ENCODE measurements at regions not wholly inside any gene's neighbourhood (a gene's known extent, or its start where the extent isn't known, plus 50 kb on each side); places are given as distances from the start of the nearest gene placed in this dataset.

- DNase-seq = no peak
Observed at GRCh38 chr2:220002251-220002650, 374.8 kb downstream of the SLC4A3 start.

GRCh38 chr2:220002699-220003098 lies 375.3 kb downstream of the SLC4A3 start:
- DNase-seq = no peak

- DNase-seq = no peak
Observed at GRCh38 chr2:220005362-220005761, 377.9 kb downstream of the SLC4A3 start.

- DNase-seq = no peak
Observed at GRCh38 chr2:220006152-220006621, 378.8 kb downstream of the SLC4A3 start.

- no peak for DNase-seq
Observed at GRCh38 chr2:220011859-220012258, 384.4 kb downstream of the SLC4A3 start.

GRCh38 chr2:220014961-220015360 lies 387.5 kb downstream of the SLC4A3 start:
- DNase-seq = no peak

GRCh38 chr2:220015576-220015975 lies 388.1 kb downstream of the SLC4A3 start:
- no peak for DNase-seq

GRCh38 chr2:220025207-220025606 lies 397.8 kb downstream of the SLC4A3 start:
- DNase-seq = no peak

GRCh38 chr2:220029013-220029412 lies 401.6 kb downstream of the SLC4A3 start:
- no peak for DNase-seq

- DNase-seq = no peak
Observed at GRCh38 chr2:220033546-220033945, 406.1 kb downstream of the SLC4A3 start.

GRCh38 chr2:220034426-220035130 lies 407.1 kb downstream of the SLC4A3 start:
- no peak for DNase-seq

- no peak for DNase-seq
Observed at GRCh38 chr2:220036431-220036830, 409.0 kb downstream of the SLC4A3 start.

GRCh38 chr2:220040346-220040745 lies 412.9 kb downstream of the SLC4A3 start:
- no peak for DNase-seq

GRCh38 chr2:220041447-220041846 lies 414.0 kb downstream of the SLC4A3 start:
- DNase-seq = no peak

- DNase-seq = no peak
Observed at GRCh38 chr2:220043155-220043989, 415.9 kb downstream of the SLC4A3 start.

GRCh38 chr2:220043990-220044335 lies 416.5 kb downstream of the SLC4A3 start:
- no peak for DNase-seq

GRCh38 chr2:220044383-220044782 lies 417.0 kb downstream of the SLC4A3 start:
- DNase-seq = no peak

GRCh38 chr2:220046507-220046906 lies 419.1 kb downstream of the SLC4A3 start:
- no peak for DNase-seq

- no peak for DNase-seq
Observed at GRCh38 chr2:220051716-220052115, 424.3 kb downstream of the SLC4A3 start.

- no peak for DNase-seq
Observed at GRCh38 chr2:220053919-220054318, 426.5 kb downstream of the SLC4A3 start.

GRCh38 chr2:220057391-220057790 lies 430.0 kb downstream of the SLC4A3 start:
- DNase-seq = no peak

GRCh38 chr2:220057916-220058315 lies 430.5 kb downstream of the SLC4A3 start:
- DNase-seq = no peak

- DNase-seq = peak; percentile 55
Observed at GRCh38 chr2:220064111-220065030, 436.9 kb downstream of the SLC4A3 start.
